GM23338 (cell line): ENCODE measurements at regions not wholly inside any gene's neighbourhood (a gene's known extent, or its start where the extent isn't known, plus 50 kb on each side); places are given as distances from the start of the nearest gene placed in this dataset.

ENCODE experiments used
- CREB1 ChIP-seq: fragments of 250-450 bp; sonication (Bioruptor Pico); IDR thresholded peaks from 2 replicates; pipeline ENCODE4 v1.5.0; 2020; ENCODE audit warnings: low read depth, mild to moderate bottlenecking, moderate library complexity
- CTCF ChIP-seq, 2 experiments: fragments of 200-600 bp in 1 of 2; sonication (generic) in 1 of 2; conservative IDR thresholded peaks; 2 replicates each; pipeline versions ENCODE4 v1.5.1 to v1.6.1; 2016 to 2017; ENCODE audit warnings: antibody characterized with exemption in 2 of 2, low read depth in 2 of 2, mild to moderate bottlenecking in 2 of 2, moderate library complexity in 1 of 2
- ETS1 ChIP-seq: IDR thresholded peaks from 2 replicates; pipeline ENCODE4 v1.6.1; 2016; ENCODE audit warnings: antibody characterized with exemption
- EZH2 ChIP-seq: fragments of 200-600 bp; sonication (generic); IDR thresholded peaks from one replicate; pipeline ENCODE4 v1.8.0; 2017; ENCODE audit warnings: antibody characterized with exemption, mild to moderate bottlenecking, low read depth; ENCODE audit not compliant: unreplicated experiment
- EZH2phosphoT487 ChIP-seq: fragments of 200-600 bp; sonication (generic); IDR thresholded peaks from one replicate; pipeline ENCODE4 v1.8.1; 2018; ENCODE audit warnings: antibody characterized with exemption; ENCODE audit not compliant: unreplicated experiment
- JUNB ChIP-seq: IDR thresholded peaks from one replicate; pipeline ENCODE4 v1.6.1; 2016; ENCODE audit warnings: antibody characterized with exemption; ENCODE audit not compliant: unreplicated experiment
- NANOG ChIP-seq: IDR thresholded peaks from 2 replicates; pipeline ENCODE4 v1.6.1; 2016; ENCODE audit warnings: antibody characterized with exemption, borderline replicate concordance
- POLR2AphosphoS5 ChIP-seq: IDR thresholded peaks from 2 replicates; pipeline ENCODE4 v1.6.1; 2016; ENCODE audit warnings: antibody characterized with exemption, low read depth
- STAT1 ChIP-seq: IDR thresholded peaks from one replicate; pipeline ENCODE4 v1.6.1; 2016; ENCODE audit warnings: antibody characterized with exemption; ENCODE audit not compliant: unreplicated experiment
- ZNF114 ChIP-seq: fragments of 250-450 bp; sonication (Bioruptor Pico); IDR thresholded peaks from 2 replicates; pipeline ENCODE4 v1.5.0; 2020; ENCODE audit warnings: mild to moderate bottlenecking, moderate library complexity
- TF ChIP-seq, protein P1 (sequence below): IDR thresholded peaks from one replicate; pipeline ENCODE4 v1.6.1; 2018; ENCODE audit warnings: antibody characterized with exemption; ENCODE audit not compliant: unreplicated experiment

DNA sequence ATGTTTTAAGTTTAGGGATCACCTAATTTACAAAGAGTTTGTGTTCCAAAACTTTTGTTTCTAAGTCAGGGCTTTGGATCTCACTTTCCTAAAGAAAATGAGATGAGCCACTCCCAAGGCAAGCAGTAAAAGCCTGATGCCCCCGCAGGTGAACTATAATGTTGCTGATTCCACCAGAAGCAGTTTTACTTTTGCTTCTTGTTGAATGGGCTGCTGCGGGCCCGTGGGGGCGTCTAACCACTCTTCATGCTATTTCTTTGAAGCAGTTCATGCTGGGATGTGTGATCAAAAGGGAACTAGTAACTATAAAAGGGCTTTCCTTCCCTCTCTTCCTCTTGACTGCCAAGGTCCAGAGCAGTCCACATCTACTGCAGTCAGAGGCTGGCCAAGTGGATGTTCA, 118.7 kb upstream of the NEBL start:
- TF ChIP-seq CREB1 (CRISPR knock-in tag) = no peak
- peak; percentile 14 to 43; a peak in 3 of 4 replicates for TF ChIP-seq CTCF (conservative IDR thresholded peaks at IDR 0.05; ENCODE audit: low read depth in 2 of 2)
- TF ChIP-seq EZH2phosphoT487 = no peak
- no peak for TF ChIP-seq POLR2AphosphoS5
- no peak for TF ChIP-seq EZH2
- TF ChIP-seq, protein P1, sequence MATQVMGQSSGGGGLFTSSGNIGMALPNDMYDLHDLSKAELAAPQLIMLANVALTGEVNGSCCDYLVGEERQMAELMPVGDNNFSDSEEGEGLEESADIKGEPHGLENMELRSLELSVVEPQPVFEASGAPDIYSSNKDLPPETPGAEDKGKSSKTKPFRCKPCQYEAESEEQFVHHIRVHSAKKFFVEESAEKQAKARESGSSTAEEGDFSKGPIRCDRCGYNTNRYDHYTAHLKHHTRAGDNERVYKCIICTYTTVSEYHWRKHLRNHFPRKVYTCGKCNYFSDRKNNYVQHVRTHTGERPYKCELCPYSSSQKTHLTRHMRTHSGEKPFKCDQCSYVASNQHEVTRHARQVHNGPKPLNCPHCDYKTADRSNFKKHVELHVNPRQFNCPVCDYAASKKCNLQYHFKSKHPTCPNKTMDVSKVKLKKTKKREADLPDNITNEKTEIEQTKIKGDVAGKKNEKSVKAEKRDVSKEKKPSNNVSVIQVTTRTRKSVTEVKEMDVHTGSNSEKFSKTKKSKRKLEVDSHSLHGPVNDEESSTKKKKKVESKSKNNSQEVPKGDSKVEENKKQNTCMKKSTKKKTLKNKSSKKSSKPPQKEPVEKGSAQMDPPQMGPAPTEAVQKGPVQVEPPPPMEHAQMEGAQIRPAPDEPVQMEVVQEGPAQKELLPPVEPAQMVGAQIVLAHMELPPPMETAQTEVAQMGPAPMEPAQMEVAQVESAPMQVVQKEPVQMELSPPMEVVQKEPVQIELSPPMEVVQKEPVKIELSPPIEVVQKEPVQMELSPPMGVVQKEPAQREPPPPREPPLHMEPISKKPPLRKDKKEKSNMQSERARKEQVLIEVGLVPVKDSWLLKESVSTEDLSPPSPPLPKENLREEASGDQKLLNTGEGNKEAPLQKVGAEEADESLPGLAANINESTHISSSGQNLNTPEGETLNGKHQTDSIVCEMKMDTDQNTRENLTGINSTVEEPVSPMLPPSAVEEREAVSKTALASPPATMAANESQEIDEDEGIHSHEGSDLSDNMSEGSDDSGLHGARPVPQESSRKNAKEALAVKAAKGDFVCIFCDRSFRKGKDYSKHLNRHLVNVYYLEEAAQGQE = no peak
- TF ChIP-seq ZNF114 (CRISPR knock-in tag) = no peak
- no peak for TF ChIP-seq ETS1
- TF ChIP-seq JUNB = no peak
- TF ChIP-seq NANOG = no peak
- no peak for TF ChIP-seq STAT1
